K562 (cell line): ENCODE measurements at regions not wholly inside any gene's neighbourhood (a gene's known extent, or its start where the extent isn't known, plus 50 kb on each side); places are given as distances from the start of the nearest gene placed in this dataset.

ENCODE experiments used
- ATAC-seq: fragments of 200-7000 bp; cut with Tn5 transposase; 3 replicates; pipeline ENCODE4 v1.9.1; 2020; ENCODE audit warnings: moderate library complexity
- BruUV-seq: library from RNA; stranded (reverse); fragments of 400-500 nt; replicated peaks from 2 replicates; lab custom pipeline; 2021; lab: Mats Ljungman, UMichigan
- CTCF ChIA-PET: fragments of 300-600 bp; formaldehyde crosslinking; extraction: SDS; loops from one replicate; lab custom pipeline; 2021; ENCODE audit warnings: low intra/inter-chr PET ratio; lab: Yijun Ruan, JAX
- POLR2A ChIA-PET: fragments of 300-600, 350-650 bp; sonication (Branson Sonifier 250); formaldehyde crosslinking; extraction: SDS; loops from one replicate; lab custom pipeline; 2021; ENCODE audit warnings: antibody characterized with exemption, inconsistent platforms; lab: Yijun Ruan, JAX
- DNase-seq, 4 experiments: peaks; one replicate each; pipeline versions ENCODE4 v3.0.0 to v3.0.0-alpha.2; 2011 to 2018; ENCODE audit warnings: low spot score in 3 of 4, mixed read lengths in 3 of 4; ENCODE audit errors: extremely low read depth in 1 of 4
- FAIRE-seq: peaks from 2 replicates; lab custom pipeline; 2011; peaks lifted over from hg19 to GRCh38; lab: Jason Lieb, UNC
- H2AFZ ChIP-seq: 2 replicates; pipeline ENCODE4 v1.6.0; 2011; ENCODE audit warnings: low read depth, low read length, control low read depth, inconsistent platforms
- H3K27ac ChIP-seq: fragments of 200-600 bp; 3 replicates; pipeline ENCODE4 v1.8.0; 2011; ENCODE audit warnings: low read depth, mild to moderate bottlenecking, control low read depth, inconsistent platforms, low read length, moderate library complexity, mixed read lengths; ENCODE audit errors: extremely low read depth
- H3K27me3 ChIP-seq, 2 experiments: fragments of 300-600 bp in 1 of 2; 2 replicates in 1 of 2; 3 replicates in 1 of 2; pipeline versions ENCODE4 v1.6.0 to v1.8.0; 2011; ENCODE audit warnings: inconsistent platforms in 2 of 2, low read length in 2 of 2, mild to moderate bottlenecking in 1 of 2, mixed read lengths in 1 of 2, moderate library complexity in 1 of 2; ENCODE audit not compliant: control insufficient read depth in 2 of 2, insufficient read depth in 2 of 2
- H3K36me3 ChIP-seq: fragments of 300-600 bp; 3 replicates; pipeline ENCODE4 v1.8.0; 2011; ENCODE audit warnings: mild to moderate bottlenecking, low read length, inconsistent platforms; ENCODE audit not compliant: control insufficient read depth, insufficient read depth
- H3K4me1 ChIP-seq, 2 experiments: fragments of 200-600 bp in 1 of 2; replicated peaks in 1 of 2; 2 replicates in 1 of 2; 3 replicates in 1 of 2; pipeline versions ENCODE4 v1.5.1 to v1.8.0; 2011; ENCODE audit warnings: inconsistent platforms in 2 of 2, low read length in 2 of 2, mild to moderate bottlenecking in 1 of 2, mixed read lengths in 1 of 2, moderate library complexity in 1 of 2; ENCODE audit not compliant: control insufficient read depth in 2 of 2, insufficient read depth in 2 of 2
- H3K4me2 ChIP-seq: 2 replicates; pipeline ENCODE4 v1.6.1; 2011; ENCODE audit warnings: low read length, control low read depth, inconsistent platforms, mixed read lengths; ENCODE audit not compliant: insufficient read depth
- H3K4me3 ChIP-seq: fragments of 200-600 bp; sonication (generic), shearing (Covaris generic); 2 replicates; pipeline ENCODE4 v1.5.1; 2016; ENCODE audit warnings: control low read depth, inconsistent platforms
- H3K79me2 ChIP-seq: fragments of 200-600 bp; 3 replicates; pipeline ENCODE4 v1.8.0; 2011; ENCODE audit warnings: low read length, inconsistent platforms; ENCODE audit not compliant: control insufficient read depth, insufficient read depth
- H3K9ac ChIP-seq, 2 experiments: 2 replicates each; pipeline versions ENCODE4 v1.6.0 to v1.6.1; 2011; ENCODE audit warnings: low read depth in 2 of 2, low read length in 2 of 2, control low read depth in 1 of 2, inconsistent platforms in 1 of 2, mild to moderate bottlenecking in 1 of 2, mixed read lengths in 1 of 2; ENCODE audit not compliant: insufficient read depth in 1 of 2
- H3K9me1 ChIP-seq: one replicate; pipeline ENCODE4 v1.6.0; 2011; ENCODE audit warnings: inconsistent platforms, mild to moderate bottlenecking, low read length, moderate library complexity; ENCODE audit not compliant: control insufficient read depth, insufficient read depth
- H3K9me3 ChIP-seq: replicated peaks from 2 replicates; pipeline ENCODE4 v1.5.1; 2011; ENCODE audit warnings: low read depth, low read length, inconsistent platforms; ENCODE audit not compliant: control insufficient read depth, insufficient read depth
- H4K20me1 ChIP-seq: replicated peaks from 2 replicates; pipeline ENCODE4 v1.6.1; 2011; ENCODE audit warnings: low read length, inconsistent platforms, mixed read lengths; ENCODE audit not compliant: control insufficient read depth, insufficient read depth
- EP400 ChIP-seq: fragments of 450-650 bp; IDR thresholded peaks from 2 replicates; pipeline ENCODE4 v1.6.1; 2017; ENCODE audit warnings: antibody characterized with exemption, mild to moderate bottlenecking, moderate library complexity
- ETV5 ChIP-seq: sonication (generic); formaldehyde crosslinking; IDR thresholded peaks from 2 replicates; pipeline ENCODE4 v1.4.0; 2020; ENCODE audit warnings: low read depth, mild to moderate bottlenecking, missing genetic modification reagents
- HDAC3 ChIP-seq: fragments of 450-650 bp; IDR thresholded peaks from 2 replicates; pipeline ENCODE4 v1.6.1; 2018; ENCODE audit warnings: borderline replicate concordance, mild to moderate bottlenecking, moderate library complexity; ENCODE audit not compliant: partially characterized antibody
- HNRNPK ChIP-seq: fragments of 200-400 bp; formaldehyde crosslinking; IDR thresholded peaks from one replicate; pipeline ENCODE4 v1.6.1; 2018; ENCODE audit warnings: mild to moderate bottlenecking, low read depth, low read length; ENCODE audit not compliant: poor library complexity, severe bottlenecking
- JUND ChIP-seq, 2 experiments: IDR thresholded peaks; 2 replicates in 1 of 2; 3 replicates in 1 of 2; pipeline ENCODE4 v1.6.1; 2011; ENCODE audit warnings: borderline replicate concordance in 2 of 2, low read depth in 2 of 2, low read length in 2 of 2, improper control_type of control experiment in 1 of 2, missing biosample characterization in 1 of 2, missing genetic modification characterization in 1 of 2, missing genetic modification reagents in 1 of 2
- KLF1 ChIP-seq: fragments of 450-650 bp; IDR thresholded peaks from 2 replicates; pipeline ENCODE4 v1.6.1; 2016; ENCODE audit warnings: missing genetic modification characterization, missing compliant biosample characterization
- NCOA2 ChIP-seq, 2 experiments: fragments of 450-650 bp; IDR thresholded peaks; 2 replicates each; pipeline ENCODE4 v1.6.1; 2018; ENCODE audit warnings: mild to moderate bottlenecking in 2 of 2, moderate library complexity in 1 of 2; ENCODE audit not compliant: partially characterized antibody in 2 of 2
- YBX1 ChIP-seq: fragments of 450-650 bp; IDR thresholded peaks from 2 replicates; pipeline ENCODE4 v1.7.1; 2016; ENCODE audit warnings: mild to moderate bottlenecking
- ZNF445 ChIP-seq: fragments of 250-450 bp; sonication (Bioruptor Pico); IDR thresholded peaks from 2 replicates; pipeline ENCODE4 v1.4.0; 2020; ENCODE audit warnings: low read depth, mild to moderate bottlenecking, moderate library complexity
- WGBS: fragments of 100-300 bp; shearing (Covaris generic); methylation state at CpG from one replicate; pipeline ENCODE4 v1.1.6; 2016; ENCODE audit warnings: low coverage, mixed read lengths; ENCODE audit not compliant: insufficient coverage; ENCODE audit errors: missing lambda C conversion rate; 5-methylcytosine and 5-hydroxymethylcytosine counted together
- in situ Hi-C: fragments of 300-500 bp; cut with MboI; formaldehyde crosslinking; loops from 4 replicates; pipeline ENCODE4 v1.15.0; 2018; ENCODE audit warnings: inconsistent platforms, mixed read lengths
- intact Hi-C: fragments of 100-400 bp; cut with micrococcal nuclease; formaldehyde crosslinking; loops from 2 replicates; pipeline ENCODE4 v1.14.2; 2022
- TF ChIP-seq, protein P1 (sequence below): fragments of 450-650 bp; IDR thresholded peaks from 2 replicates; pipeline ENCODE4 v1.6.1; 2016; ENCODE audit warnings: mild to moderate bottlenecking

GRCh38 chr6:129767776-129768485 lies 58.0 kb upstream of the ARHGAP18 start:
- Histone ChIP-seq H3K4me2 (peak overlapping the region; percentile 87), H3K79me2 (no peaks in the 10 kb centered on the region), H3K4me1 (peaks cover 6 to 17% of the 10 kb centered on the region in 2 experiments; a peak in 4 of 5 replicates), H3K9me1 (no peaks in the 10 kb centered on the region), H3K27ac (no peak overlapping the region), H3K27me3 (no peaks in the 10 kb centered on the region), H3K9ac (no peak overlapping the region; a peak in 1 of 4 replicates), H2AFZ (peak overlapping the region; percentile 85), H3K36me3 (no peaks in the 10 kb centered on the region), H3K4me3 (no peak overlapping the region), H4K20me1 (no peaks in the 10 kb centered on the region), H3K9me3 (no peaks in the 10 kb centered on the region)
- in situ Hi-C loops: loop anchor here (10.0 kb wide), 2 partner anchors 257 to 263 kb away; no protein-coding TSS in a partner anchor
- TF ChIP-seq HDAC3: no peak
- no peak for TF ChIP-seq EP400
- no peak for TF ChIP-seq KLF1 (tag)
- TF ChIP-seq ETV5 (CRISPR knock-in tag): no peak
- TF ChIP-seq YBX1: no peak
- TF ChIP-seq JUND (IDR thresholded peaks at IDR 0.05; ENCODE audit: borderline replicate concordance, low read depth, low read length): no peak
- TF ChIP-seq JUND (tag; IDR thresholded peaks at IDR 0.05; ENCODE audit: borderline replicate concordance, low read depth, low read length): no peak
- no peak for TF ChIP-seq NCOA2 (IDR thresholded peaks at IDR 0.05; ENCODE audit: partially characterized antibody in 2 of 2)
- TF ChIP-seq, protein P1, sequence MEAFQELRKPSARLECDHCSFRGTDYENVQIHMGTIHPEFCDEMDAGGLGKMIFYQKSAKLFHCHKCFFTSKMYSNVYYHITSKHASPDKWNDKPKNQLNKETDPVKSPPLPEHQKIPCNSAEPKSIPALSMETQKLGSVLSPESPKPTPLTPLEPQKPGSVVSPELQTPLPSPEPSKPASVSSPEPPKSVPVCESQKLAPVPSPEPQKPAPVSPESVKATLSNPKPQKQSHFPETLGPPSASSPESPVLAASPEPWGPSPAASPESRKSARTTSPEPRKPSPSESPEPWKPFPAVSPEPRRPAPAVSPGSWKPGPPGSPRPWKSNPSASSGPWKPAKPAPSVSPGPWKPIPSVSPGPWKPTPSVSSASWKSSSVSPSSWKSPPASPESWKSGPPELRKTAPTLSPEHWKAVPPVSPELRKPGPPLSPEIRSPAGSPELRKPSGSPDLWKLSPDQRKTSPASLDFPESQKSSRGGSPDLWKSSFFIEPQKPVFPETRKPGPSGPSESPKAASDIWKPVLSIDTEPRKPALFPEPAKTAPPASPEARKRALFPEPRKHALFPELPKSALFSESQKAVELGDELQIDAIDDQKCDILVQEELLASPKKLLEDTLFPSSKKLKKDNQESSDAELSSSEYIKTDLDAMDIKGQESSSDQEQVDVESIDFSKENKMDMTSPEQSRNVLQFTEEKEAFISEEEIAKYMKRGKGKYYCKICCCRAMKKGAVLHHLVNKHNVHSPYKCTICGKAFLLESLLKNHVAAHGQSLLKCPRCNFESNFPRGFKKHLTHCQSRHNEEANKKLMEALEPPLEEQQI: no peak
- TF ChIP-seq ZNF445 (CRISPR knock-in tag): no peak
- no peak for TF ChIP-seq HNRNPK
- POLR2A ChIA-PET: interaction anchor here (0.6 to 1.3 kb wide), 3 partner anchors 23 to 265 kb away, joined by 3 to 6 read pairs (median 3); no protein-coding TSS in a partner anchor
- CTCF ChIA-PET: no interaction called here
- no peak for FAIRE-seq
- ATAC-seq: no peak
- intact Hi-C loops: loop anchor here (5.0 kb wide), 2 partner anchors 99 to 254 kb away; no protein-coding TSS in a partner anchor
- no peak for DNase-seq
- 65% methylated on average over 11 of the region's 11 CpGs for WGBS
- BruUV-seq: no TSS peak
